Testis (tissue), 2 donors: ENCODE measurements at regions not wholly inside any gene's neighbourhood (a gene's known extent, or its start where the extent isn't known, plus 50 kb on each side); places are given as distances from the start of the nearest gene placed in this dataset.

Source experiments
- POLR2A ChIP-seq: fragments of 450-650 bp; IDR thresholded peaks from one replicate; pipeline ENCODE4 v1.6.1; 2017; ENCODE audit warnings: antibody characterized with exemption, mild to moderate bottlenecking, moderate library complexity
- TF ChIP-seq, protein P1 (sequence below), 3 experiments: fragments of 450-650 bp in 2 of 3; fragments of 200-600 bp in 1 of 3; sonication (generic) in 1 of 3; IDR thresholded peaks; one replicate each; pipeline ENCODE4 v1.5.1; 2016 to 2019; ENCODE audit warnings: antibody characterized with exemption in 3 of 3, mild to moderate bottlenecking in 2 of 3, moderate library complexity in 1 of 3

DNA sequence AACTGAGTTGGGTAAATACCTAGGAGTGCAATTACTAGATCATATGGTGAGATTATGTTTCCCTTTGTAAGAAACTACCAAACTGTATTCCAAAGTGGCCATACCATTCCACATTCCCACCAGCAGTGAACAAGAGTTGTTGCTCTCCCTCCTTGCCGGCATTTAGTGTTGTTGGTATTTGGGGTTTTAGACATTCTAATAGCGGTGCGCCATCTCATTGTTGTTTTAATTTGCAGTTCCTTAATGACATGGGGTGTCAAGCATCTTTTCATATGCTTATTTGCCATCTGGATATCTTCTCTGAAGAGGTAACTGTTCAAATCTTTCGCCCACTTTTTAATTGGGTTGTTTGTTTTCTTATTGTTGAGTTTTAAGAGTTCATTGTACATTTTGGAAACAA is 164.2 kb upstream of the LHX1 start:
- TF ChIP-seq, protein P1, sequence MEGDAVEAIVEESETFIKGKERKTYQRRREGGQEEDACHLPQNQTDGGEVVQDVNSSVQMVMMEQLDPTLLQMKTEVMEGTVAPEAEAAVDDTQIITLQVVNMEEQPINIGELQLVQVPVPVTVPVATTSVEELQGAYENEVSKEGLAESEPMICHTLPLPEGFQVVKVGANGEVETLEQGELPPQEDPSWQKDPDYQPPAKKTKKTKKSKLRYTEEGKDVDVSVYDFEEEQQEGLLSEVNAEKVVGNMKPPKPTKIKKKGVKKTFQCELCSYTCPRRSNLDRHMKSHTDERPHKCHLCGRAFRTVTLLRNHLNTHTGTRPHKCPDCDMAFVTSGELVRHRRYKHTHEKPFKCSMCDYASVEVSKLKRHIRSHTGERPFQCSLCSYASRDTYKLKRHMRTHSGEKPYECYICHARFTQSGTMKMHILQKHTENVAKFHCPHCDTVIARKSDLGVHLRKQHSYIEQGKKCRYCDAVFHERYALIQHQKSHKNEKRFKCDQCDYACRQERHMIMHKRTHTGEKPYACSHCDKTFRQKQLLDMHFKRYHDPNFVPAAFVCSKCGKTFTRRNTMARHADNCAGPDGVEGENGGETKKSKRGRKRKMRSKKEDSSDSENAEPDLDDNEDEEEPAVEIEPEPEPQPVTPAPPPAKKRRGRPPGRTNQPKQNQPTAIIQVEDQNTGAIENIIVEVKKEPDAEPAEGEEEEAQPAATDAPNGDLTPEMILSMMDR (IDR thresholded peaks at IDR 0.05), result no peak
- TF ChIP-seq POLR2A, result no peak
